AG20443 (cell line): ENCODE measurements at regions not wholly inside any gene's neighbourhood (a gene's known extent, or its start where the extent isn't known, plus 50 kb on each side); places are given as distances from the start of the nearest gene placed in this dataset.

Experiments used
- DNase-seq: peaks from one replicate; pipeline ENCODE4 v3.0.0; 2012; ENCODE audit warnings: low spot score, mixed read lengths

- DNase-seq = no peak
These were observed 54.6 kb upstream of the HCCS start for GRCh38 chrX:11056322-11057176.

- no peak for DNase-seq
These were observed 51.2 kb upstream of the HCCS start for GRCh38 chrX:11059933-11060332.
